SK-N-SH (cell line): ENCODE measurements at regions not wholly inside any gene's neighbourhood (a gene's known extent, or its start where the extent isn't known, plus 50 kb on each side); places are given as distances from the start of the nearest gene placed in this dataset.

ENCODE experiments used
- CTCF ChIA-PET: fragments of 300-600, 350-600 bp; formaldehyde crosslinking; extraction: SDS; loops from one replicate; lab custom pipeline; 2021; lab: Yijun Ruan, JAX
- POLR2A ChIA-PET: fragments of 350-600 bp; sonication (Branson Sonifier 250); formaldehyde crosslinking; extraction: SDS; loops from one replicate; lab custom pipeline; 2020; ENCODE audit warnings: antibody characterized with exemption, inconsistent platforms; lab: Yijun Ruan, JAX
- DNase-seq: peaks from one replicate; pipeline ENCODE4 v3.0.0; 2012
- H2AFZ ChIP-seq: fragments of 200-600 bp; sonication (generic); 2 replicates; pipeline ENCODE4 v1.8.1; 2016; ENCODE audit warnings: antibody characterized with exemption, mild to moderate bottlenecking, low read depth
- H3F3A ChIP-seq: fragments of 200-600 bp; sonication (generic); replicated peaks from 2 replicates; pipeline ENCODE3; 2016; ENCODE audit warnings: antibody characterized with exemption, mild to moderate bottlenecking; ENCODE audit not compliant: insufficient read depth
- H3K27ac ChIP-seq, 2 experiments: fragments of 200-500 bp in 1 of 2; fragments of 200-600 bp in 1 of 2; sonication (Bioruptor generic) in 1 of 2; sonication (generic), shearing (Covaris generic) in 1 of 2; 2 replicates each; pipeline versions ENCODE4 v1.5.1 to v1.6.1; 2014 to 2016; ENCODE audit warnings: low read depth in 2 of 2, inconsistent platforms in 1 of 2, low read length in 1 of 2, mild to moderate bottlenecking in 1 of 2, mixed read lengths in 1 of 2
- H3K27me3 ChIP-seq: fragments of 200-600 bp; sonication (generic), shearing (Covaris generic); 2 replicates; pipeline ENCODE4 v1.6.1; 2016; ENCODE audit warnings: mixed run types; ENCODE audit not compliant: insufficient read depth
- H3K36me3 ChIP-seq, 2 experiments: fragments of 200-500 bp in 1 of 2; fragments of 200-600 bp in 1 of 2; sonication (Bioruptor generic) in 1 of 2; sonication (generic) in 1 of 2; replicated peaks in 1 of 2; 2 replicates each; pipeline versions ENCODE3 to v1.5.1; 2014 to 2016; ENCODE audit warnings: low read length in 1 of 2, mild to moderate bottlenecking in 1 of 2; ENCODE audit not compliant: insufficient read depth in 2 of 2, control insufficient read depth in 1 of 2
- H3K4me1 ChIP-seq, 2 experiments: fragments of 200-500 bp in 1 of 2; fragments of 200-600 bp in 1 of 2; sonication (Bioruptor generic) in 1 of 2; sonication (generic), shearing (Covaris generic) in 1 of 2; 2 replicates each; pipeline versions ENCODE4 v1.5.1 to v1.6.1; 2014 to 2016; ENCODE audit warnings: low read depth in 1 of 2, low read length in 1 of 2, mixed run types in 1 of 2; ENCODE audit not compliant: insufficient read depth in 2 of 2, control insufficient read depth in 1 of 2
- H3K4me2 ChIP-seq: fragments of 200-600 bp; sonication (generic), shearing (Covaris generic); 2 replicates; pipeline ENCODE4 v1.6.1; 2017; ENCODE audit warnings: mixed run types
- H3K4me3 ChIP-seq, 2 experiments: fragments of 200-500 bp in 1 of 2; fragments of 200-600 bp in 1 of 2; sonication (Bioruptor generic) in 1 of 2; sonication (generic), shearing (Covaris generic) in 1 of 2; 2 replicates each; pipeline versions ENCODE4 v1.5.1 to v1.8.1; 2014 to 2016; ENCODE audit warnings: low read depth in 2 of 2, inconsistent platforms in 1 of 2, low read length in 1 of 2, mild to moderate bottlenecking in 1 of 2, mixed read lengths in 1 of 2, moderate library complexity in 1 of 2
- H3K79me2 ChIP-seq: fragments of 200-600 bp; sonication (generic); 2 replicates; pipeline ENCODE4 v1.8.1; 2017; ENCODE audit warnings: mild to moderate bottlenecking; ENCODE audit not compliant: insufficient read depth
- H3K9ac ChIP-seq: fragments of 200-600 bp; sonication (generic); 2 replicates; pipeline ENCODE4 v1.6.1; 2017; ENCODE audit warnings: mixed run types
- H3K9me2 ChIP-seq: fragments of 200-600 bp; sonication (generic); 2 replicates; pipeline ENCODE4 v1.6.1; 2017; ENCODE audit warnings: mixed run types
- H3K9me3 ChIP-seq: fragments of 200-600 bp; sonication (generic); 2 replicates; pipeline ENCODE4 v1.6.1; 2017; ENCODE audit warnings: mixed run types, mild to moderate bottlenecking, moderate library complexity
- H4K20me1 ChIP-seq: fragments of 200-600 bp; sonication (generic); 2 replicates; pipeline ENCODE4 v1.6.1; 2017; ENCODE audit warnings: mild to moderate bottlenecking, mixed run types; ENCODE audit not compliant: insufficient read depth
- CHD2 ChIP-seq: fragments of 150-350 bp; IDR thresholded peaks from 2 replicates; pipeline ENCODE4 v1.6.1; 2018; ENCODE audit warnings: low read length; ENCODE audit not compliant: partially characterized antibody
- EP300 ChIP-seq, 2 experiments: IDR thresholded peaks; 2 replicates each; pipeline versions ENCODE4 v1.4.0 to v1.6.1; 2012; ENCODE audit warnings: borderline replicate concordance in 1 of 2, low read depth in 1 of 2, low read length in 1 of 2
- EZH2phosphoT487 ChIP-seq: fragments of 200-600 bp; sonication (generic); IDR thresholded peaks from 2 replicates; pipeline ENCODE4 v1.6.1; 2017; ENCODE audit warnings: low read depth, mixed run types, mild to moderate bottlenecking, antibody characterized with exemption, moderate library complexity, borderline replicate concordance
- FOXJ3 ChIP-seq: sonication (generic); formaldehyde crosslinking; IDR thresholded peaks from 2 replicates; pipeline ENCODE4 v1.5.1; 2020; ENCODE audit warnings: mild to moderate bottlenecking, missing genetic modification reagents
- FOXM1 ChIP-seq: IDR thresholded peaks from 2 replicates; pipeline ENCODE4 v1.4.0; 2012; ENCODE audit warnings: low read depth, mild to moderate bottlenecking
- GABPA ChIP-seq: IDR thresholded peaks from 2 replicates; pipeline ENCODE4 v1.4.0; 2012; ENCODE audit warnings: low read depth, mild to moderate bottlenecking
- GATA2 ChIP-seq: sonication (generic); formaldehyde crosslinking; IDR thresholded peaks from 2 replicates; pipeline ENCODE4 v1.5.0; 2020; ENCODE audit warnings: mild to moderate bottlenecking, missing genetic modification reagents
- IRF3 ChIP-seq: fragments of 150-350 bp; IDR thresholded peaks from 2 replicates; pipeline ENCODE4 v1.6.1; 2016; ENCODE audit warnings: mild to moderate bottlenecking, low read depth, low read length
- JUND ChIP-seq: IDR thresholded peaks from 2 replicates; pipeline ENCODE4 v1.4.0; 2012
- MXI1 ChIP-seq: IDR thresholded peaks from 2 replicates; pipeline ENCODE4 v1.6.1; 2012; ENCODE audit warnings: mild to moderate bottlenecking, low read depth, low read length, improper control_type of control experiment
- NRF1 ChIP-seq: IDR thresholded peaks from 2 replicates; pipeline ENCODE4 v1.6.1; 2012; ENCODE audit warnings: low read depth, mild to moderate bottlenecking, low read length
- POLR2AphosphoS5 ChIP-seq: IDR thresholded peaks from 2 replicates; pipeline ENCODE4 v1.6.1; 2012; ENCODE audit warnings: low read depth, low read length
- RFX5 ChIP-seq: IDR thresholded peaks from 2 replicates; pipeline ENCODE4 v1.6.1; 2012; ENCODE audit warnings: mild to moderate bottlenecking, improper control_type of control experiment, low read length
- RXRA ChIP-seq: IDR thresholded peaks from 2 replicates; pipeline ENCODE4 v1.4.0; 2012; ENCODE audit warnings: low read depth, mild to moderate bottlenecking, borderline replicate concordance
- SIN3A ChIP-seq: IDR thresholded peaks from 2 replicates; pipeline ENCODE4 v1.6.1; 2012; ENCODE audit warnings: low read depth, mild to moderate bottlenecking, low read length, moderate library complexity, borderline replicate concordance
- SMC3 ChIP-seq: IDR thresholded peaks from 2 replicates; pipeline ENCODE4 v1.6.1; 2012; ENCODE audit warnings: low read depth, low read length, improper control_type of control experiment
- YY1 ChIP-seq: IDR thresholded peaks from 2 replicates; pipeline ENCODE4 v1.4.0; 2012; ENCODE audit warnings: low read depth, mild to moderate bottlenecking
- WGBS: methylation state at CpG from one replicate; pipeline ENCODE4 v1.1.6; 2017; ENCODE audit warnings: low lambda C conversion rate; 5-methylcytosine and 5-hydroxymethylcytosine counted together
- TF ChIP-seq, protein P1 (sequence below): IDR thresholded peaks from 2 replicates; pipeline ENCODE4 v1.4.0; 2012; ENCODE audit warnings: low read depth, borderline replicate concordance
- TF ChIP-seq, protein P2 (sequence below): IDR thresholded peaks from 2 replicates; pipeline ENCODE4; 2012

- DNase-seq: no peak
- POLR2A ChIA-PET: no interaction called here
- TF ChIP-seq NRF1 (no peak), EZH2phosphoT487 (no peak), RXRA (no peak), SMC3 (no peak), CHD2 (no peak), YY1 (no peak), IRF3 (no peak), JUND (no peak), SIN3A (no peak), MXI1 (no peak), FOXM1 (no peak), EP300 (IDR thresholded peaks at IDR 0.05; ENCODE audit: borderline replicate concordance in 1 of 2, low read depth in 1 of 2, low read length in 1 of 2) (no peak), GATA2 (CRISPR knock-in tag) (no peak), FOXJ3 (CRISPR knock-in tag) (no peak), POLR2AphosphoS5 (no peak), GABPA (no peak), RFX5 (no peak)
- TF ChIP-seq, protein P1, sequence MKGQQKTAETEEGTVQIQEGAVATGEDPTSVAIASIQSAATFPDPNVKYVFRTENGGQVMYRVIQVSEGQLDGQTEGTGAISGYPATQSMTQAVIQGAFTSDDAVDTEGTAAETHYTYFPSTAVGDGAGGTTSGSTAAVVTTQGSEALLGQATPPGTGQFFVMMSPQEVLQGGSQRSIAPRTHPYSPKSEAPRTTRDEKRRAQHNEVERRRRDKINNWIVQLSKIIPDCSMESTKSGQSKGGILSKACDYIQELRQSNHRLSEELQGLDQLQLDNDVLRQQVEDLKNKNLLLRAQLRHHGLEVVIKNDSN: no peak
- TF ChIP-seq, protein P2, sequence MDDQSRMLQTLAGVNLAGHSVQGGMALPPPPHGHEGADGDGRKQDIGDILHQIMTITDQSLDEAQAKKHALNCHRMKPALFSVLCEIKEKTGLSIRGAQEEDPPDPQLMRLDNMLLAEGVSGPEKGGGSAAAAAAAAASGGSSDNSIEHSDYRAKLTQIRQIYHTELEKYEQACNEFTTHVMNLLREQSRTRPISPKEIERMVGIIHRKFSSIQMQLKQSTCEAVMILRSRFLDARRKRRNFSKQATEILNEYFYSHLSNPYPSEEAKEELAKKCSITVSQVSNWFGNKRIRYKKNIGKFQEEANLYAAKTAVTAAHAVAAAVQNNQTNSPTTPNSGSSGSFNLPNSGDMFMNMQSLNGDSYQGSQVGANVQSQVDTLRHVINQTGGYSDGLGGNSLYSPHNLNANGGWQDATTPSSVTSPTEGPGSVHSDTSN: no peak
These were observed 485.3 kb upstream of the MGAT4C start for GRCh38 chr12:86741531-86741930.

More at GRCh38 chr12:86741531-86741930, 485.3 kb upstream of the MGAT4C start:
- CTCF ChIA-PET: no interaction called here
- Histone ChIP-seq H3K27me3 (no peaks in the 10 kb centered on the region), H3K4me2 (no peak overlapping the region), H4K20me1 (no peaks in the 10 kb centered on the region), H3K9ac (no peak overlapping the region), H3K36me3 (no peaks in the 10 kb centered on the region), H3K4me3 (no peak overlapping the region), H3K79me2 (no peaks in the 10 kb centered on the region), H2AFZ (no peak overlapping the region), H3K4me1 (no peaks in the 10 kb centered on the region), H3K27ac (no peak overlapping the region), H3F3A (no peaks in the 10 kb centered on the region), H3K9me2 (no peaks in the 10 kb centered on the region), H3K9me3 (no peaks in the 10 kb centered on the region)
- WGBS: 97% methylated on average over 1 of the region's 1 CpG
